Vagina (tissue), 2 donors: ENCODE measurements at regions not wholly inside any gene's neighbourhood (a gene's known extent, or its start where the extent isn't known, plus 50 kb on each side); places are given as distances from the start of the nearest gene placed in this dataset.

Source experiments
- DNase-seq, 2 donors: peaks; one replicate each; pipeline ENCODE4 v3.0.0-alpha.2; 2017; ENCODE audit errors: extremely low spot score in 2 of 2
- H3K27ac ChIP-seq: fragments of 200-600 bp; sonication (generic); one replicate; pipeline ENCODE4 v1.5.1; 2019
- H3K27me3 ChIP-seq: fragments of 200-600 bp; sonication (generic); one replicate; pipeline ENCODE4 v1.5.1; 2019
- H3K36me3 ChIP-seq, 2 donors: fragments of 200-600 bp; sonication (generic); one replicate each; pipeline ENCODE4 v1.5.1; 2017 to 2019
- H3K4me1 ChIP-seq: fragments of 200-600 bp; sonication (generic); one replicate; pipeline ENCODE4 v1.5.1; 2019
- H3K4me3 ChIP-seq, 2 donors: fragments of 200-600 bp; sonication (generic); 1 replicate in 1 of 2; 2 replicates in 1 of 2; pipeline ENCODE4 v1.5.1; 2016 to 2019
- H3K9me3 ChIP-seq: fragments of 200-600 bp; sonication (generic); one replicate; pipeline ENCODE4 v1.5.1; 2019
- POLR2A ChIP-seq, 2 donors: fragments of 450-650 bp; IDR thresholded peaks; one replicate each; pipeline ENCODE4 v1.6.1; 2017; ENCODE audit warnings: antibody characterized with exemption in 2 of 2, mild to moderate bottlenecking in 2 of 2, moderate library complexity in 2 of 2
- POLR2AphosphoS5 ChIP-seq, 2 donors: sonication (generic); formaldehyde crosslinking; IDR thresholded peaks; one replicate each; pipeline ENCODE4 v1.9.0; 2017; ENCODE audit warnings: antibody characterized with exemption in 2 of 2, mild to moderate bottlenecking in 2 of 2, low read depth in 1 of 2; ENCODE audit not compliant: insufficient read depth in 1 of 2
- intact Hi-C: fragments of 100-400 bp; cut with DNase I; formaldehyde crosslinking; loops from one replicate; pipeline ENCODE4 v1.15.1; 2023
- TF ChIP-seq, protein P1 (sequence below), 3 experiments: fragments of 450-650 bp in 2 of 3; fragments of 200-600 bp in 1 of 3; sonication (generic) in 1 of 3; IDR thresholded peaks; one replicate each; pipeline ENCODE4 v1.5.1; 2017 to 2019; ENCODE audit warnings: antibody characterized with exemption in 3 of 3, mild to moderate bottlenecking in 2 of 3, moderate library complexity in 2 of 3

GRCh38 chr2:129673234-129673633 is 306.2 kb upstream of the RAB6C start:
- Histone ChIP-seq H3K27me3 (no peaks in the 10 kb centered on the region), H3K36me3 (no peaks in the 10 kb centered on the region), H3K27ac (no peak overlapping the region), H3K9me3 (no peaks in the 10 kb centered on the region), H3K4me1 (no peaks in the 10 kb centered on the region), H3K4me3 (no peak overlapping the region)
- no peak for TF ChIP-seq POLR2AphosphoS5 (IDR thresholded peaks at IDR 0.05; ENCODE audit: insufficient read depth in 1 of 2, low read depth in 1 of 2)
- no peak for TF ChIP-seq POLR2A (IDR thresholded peaks at IDR 0.05)
- TF ChIP-seq, protein P1, sequence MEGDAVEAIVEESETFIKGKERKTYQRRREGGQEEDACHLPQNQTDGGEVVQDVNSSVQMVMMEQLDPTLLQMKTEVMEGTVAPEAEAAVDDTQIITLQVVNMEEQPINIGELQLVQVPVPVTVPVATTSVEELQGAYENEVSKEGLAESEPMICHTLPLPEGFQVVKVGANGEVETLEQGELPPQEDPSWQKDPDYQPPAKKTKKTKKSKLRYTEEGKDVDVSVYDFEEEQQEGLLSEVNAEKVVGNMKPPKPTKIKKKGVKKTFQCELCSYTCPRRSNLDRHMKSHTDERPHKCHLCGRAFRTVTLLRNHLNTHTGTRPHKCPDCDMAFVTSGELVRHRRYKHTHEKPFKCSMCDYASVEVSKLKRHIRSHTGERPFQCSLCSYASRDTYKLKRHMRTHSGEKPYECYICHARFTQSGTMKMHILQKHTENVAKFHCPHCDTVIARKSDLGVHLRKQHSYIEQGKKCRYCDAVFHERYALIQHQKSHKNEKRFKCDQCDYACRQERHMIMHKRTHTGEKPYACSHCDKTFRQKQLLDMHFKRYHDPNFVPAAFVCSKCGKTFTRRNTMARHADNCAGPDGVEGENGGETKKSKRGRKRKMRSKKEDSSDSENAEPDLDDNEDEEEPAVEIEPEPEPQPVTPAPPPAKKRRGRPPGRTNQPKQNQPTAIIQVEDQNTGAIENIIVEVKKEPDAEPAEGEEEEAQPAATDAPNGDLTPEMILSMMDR (IDR thresholded peaks at IDR 0.05): no peak
- intact Hi-C loops: no loop called here
- DNase-seq: no peak

- Histone ChIP-seq H3K27me3 (no peaks in the 10 kb centered on the region), H3K36me3 (no peaks in the 10 kb centered on the region), H3K4me3 (no peak overlapping the region), H3K9me3 (no peaks in the 10 kb centered on the region), H3K27ac (no peak overlapping the region), H3K4me1 (no peaks in the 10 kb centered on the region)
- intact Hi-C loops: no loop called here
- TF ChIP-seq POLR2A (IDR thresholded peaks at IDR 0.05) (no peak), POLR2AphosphoS5 (IDR thresholded peaks at IDR 0.05; ENCODE audit: insufficient read depth in 1 of 2, low read depth in 1 of 2) (no peak)
- TF ChIP-seq, protein P1 (IDR thresholded peaks at IDR 0.05): no peak
- DNase-seq: no peak
Observed at GRCh38 chr2:129673847-129674711, 305.4 kb upstream of the RAB6C start.

GRCh38 chr2:129678751-129679150 is 300.7 kb upstream of the RAB6C start:
- no peaks in the 10 kb centered on the region for H3K4me1 ChIP-seq
- no peaks in the 10 kb centered on the region for H3K27me3 ChIP-seq
- H3K9me3 ChIP-seq: no peaks in the 10 kb centered on the region
- no peak overlapping the region for H3K4me3 ChIP-seq
- no peak for DNase-seq
- TF ChIP-seq POLR2A (IDR thresholded peaks at IDR 0.05) (no peak), POLR2AphosphoS5 (IDR thresholded peaks at IDR 0.05; ENCODE audit: insufficient read depth in 1 of 2, low read depth in 1 of 2) (no peak)
- TF ChIP-seq, protein P1 (IDR thresholded peaks at IDR 0.05): no peak
- no peaks in the 10 kb centered on the region for H3K36me3 ChIP-seq
- intact Hi-C loops: no loop called here
- H3K27ac ChIP-seq: no peak overlapping the region

GRCh38 chr2:129681788-129682187 is 297.7 kb upstream of the RAB6C start:
- DNase-seq: no peak
- H3K9me3 ChIP-seq: no peaks in the 10 kb centered on the region
- no peak overlapping the region for H3K4me3 ChIP-seq
- H3K36me3 ChIP-seq: no peaks in the 10 kb centered on the region
- H3K27ac ChIP-seq: no peak overlapping the region
- H3K27me3 ChIP-seq: no peaks in the 10 kb centered on the region
- H3K4me1 ChIP-seq: no peaks in the 10 kb centered on the region
- TF ChIP-seq POLR2A (IDR thresholded peaks at IDR 0.05): no peak
- no peak for TF ChIP-seq POLR2AphosphoS5 (IDR thresholded peaks at IDR 0.05; ENCODE audit: insufficient read depth in 1 of 2, low read depth in 1 of 2)
- TF ChIP-seq, protein P1 (IDR thresholded peaks at IDR 0.05): no peak
- intact Hi-C loops: no loop called here
